ENCODE measurements at regions not wholly inside any gene's neighbourhood (a gene's known extent, or its start where the extent isn't known, plus 50 kb on each side); places are given as distances from the start of the nearest gene placed in this dataset.

GRCh38 chr2:57569396-57569795 is 477.2 kb upstream of the VRK2 start:
- ChIA-PET CTCF (ENCODE audit: partially characterized antibody) (interaction anchor here (0.6 to 1.1 kb wide), 2 partner anchors 17 to 60 kb away, joined by 3 to 4 read pairs; no protein-coding TSS in a partner anchor), POLR2A (ENCODE audit: partially characterized antibody) (no interaction called here)
- no peak overlapping the region for H3K56ac ChIP-seq (replicated peaks; ENCODE audit: insufficient read length, low read depth, low read length)
- H3K79me1 ChIP-seq (ENCODE audit: low read depth, low read length) = no peaks in the 10 kb centered on the region
- H2BK15ac ChIP-seq (ENCODE audit: low read length) = no peak overlapping the region
- no peaks in the 10 kb centered on the region for H3K27me3 ChIP-seq (replicated peaks in 1 of 4; ENCODE audit: control insufficient read depth in 3 of 4, extremely low read depth in 1 of 4, insufficient read depth in 3 of 4, low read length in 3 of 4)
- no peak for FAIRE-seq
- no peak overlapping the region for H4K91ac ChIP-seq (replicated peaks; ENCODE audit: insufficient read length, low read length)
- H2BK120ac ChIP-seq (replicated peaks; ENCODE audit: low read depth, low read length) = no peak overlapping the region
- no peak for DNase-seq (ENCODE audit: low read depth in 1 of 2, low spot score in 2 of 2)
- no peak overlapping the region for H3K9ac ChIP-seq (replicated peaks in 1 of 4; ENCODE audit: extremely low read depth in 1 of 4, low read depth in 3 of 4, low read length in 3 of 4)
- no peak overlapping the region for H3K4ac ChIP-seq (replicated peaks; ENCODE audit: insufficient read length, low read depth, low read length)
- H2AK5ac ChIP-seq (ENCODE audit: low read depth, low read length) = no peak overlapping the region
- no peak overlapping the region for H3K4me2 ChIP-seq (ENCODE audit: insufficient read depth in 1 of 2, low read depth in 2 of 2, low read length in 2 of 2)
- no peak overlapping the region for H3K18ac ChIP-seq (ENCODE audit: extremely low read depth, low read length)
- TF ChIP-seq, protein P1, sequence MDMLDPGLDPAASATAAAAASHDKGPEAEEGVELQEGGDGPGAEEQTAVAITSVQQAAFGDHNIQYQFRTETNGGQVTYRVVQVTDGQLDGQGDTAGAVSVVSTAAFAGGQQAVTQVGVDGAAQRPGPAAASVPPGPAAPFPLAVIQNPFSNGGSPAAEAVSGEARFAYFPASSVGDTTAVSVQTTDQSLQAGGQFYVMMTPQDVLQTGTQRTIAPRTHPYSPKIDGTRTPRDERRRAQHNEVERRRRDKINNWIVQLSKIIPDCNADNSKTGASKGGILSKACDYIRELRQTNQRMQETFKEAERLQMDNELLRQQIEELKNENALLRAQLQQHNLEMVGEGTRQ (IDR thresholded peaks at IDR 0.05; ENCODE audit: low read length) = no peak
- TF ChIP-seq KDM4A (IDR thresholded peaks at IDR 0.05; ENCODE audit: low read depth, low read length, severe bottlenecking) = no peak
- H3K79me2 ChIP-seq (ENCODE audit: control insufficient read depth in 1 of 2, insufficient read depth in 2 of 2, low read length in 2 of 2) = no peaks in the 10 kb centered on the region
- no peak overlapping the region for H2AFZ ChIP-seq (ENCODE audit: low read length)
- no peak overlapping the region for H3K14ac ChIP-seq (ENCODE audit: insufficient read length)
- H2BK12ac ChIP-seq (ENCODE audit: low read depth, low read length) = no peak overlapping the region
- H3K9me3 ChIP-seq (ENCODE audit: insufficient read depth in 2 of 2, low read depth in 1 of 2, low read length in 1 of 2) = no peaks in the 10 kb centered on the region
- H3K27ac ChIP-seq (ENCODE audit: low read depth, low read length) = no peak overlapping the region
- H3K4me1 ChIP-seq (replicated peaks in 1 of 4; ENCODE audit: control insufficient read depth in 3 of 4, insufficient read depth in 4 of 4, low read length in 3 of 4) = no peaks in the 10 kb centered on the region
- H2BK20ac ChIP-seq (ENCODE audit: low read length) = no peak overlapping the region
- no peak overlapping the region for H3K4me3 ChIP-seq (ENCODE audit: extremely low read depth in 1 of 4, insufficient read depth in 2 of 4, low read depth in 3 of 4, low read length in 4 of 4)
- no peak overlapping the region for H2BK5ac ChIP-seq (ENCODE audit: low read depth, low read length)
- no peaks in the 10 kb centered on the region for H3K23me2 ChIP-seq (ENCODE audit: low read depth, low read length)
- H4K20me1 ChIP-seq (replicated peaks in 1 of 2; ENCODE audit: control insufficient read depth in 1 of 2, insufficient read depth in 2 of 2, low read length in 2 of 2) = no peaks in the 10 kb centered on the region
- no peak overlapping the region for H3K23ac ChIP-seq (ENCODE audit: insufficient read length)
- H4K8ac ChIP-seq (ENCODE audit: extremely low read depth, insufficient read depth, low read length) = no peak overlapping the region
- H4K5ac ChIP-seq (ENCODE audit: insufficient read length, low read depth, low read length) = no peak overlapping the region
- H3K36me3 ChIP-seq (ENCODE audit: control insufficient read depth in 2 of 4, insufficient read depth in 4 of 4, low read length in 3 of 4) = no peaks in the 10 kb centered on the region

All from H1 (cell line).